Duodenal mucosa (tissue), 2 donors: ENCODE measurements at regions not wholly inside any gene's neighbourhood (a gene's known extent, or its start where the extent isn't known, plus 50 kb on each side); places are given as distances from the start of the nearest gene placed in this dataset.

Experiments used
- H3K27ac ChIP-seq: one replicate; pipeline ENCODE4 v1.7.0; 2013; ENCODE audit warnings: low read depth, low read length
- H3K27me3 ChIP-seq, 2 donors: one replicate each; pipeline ENCODE4 v1.7.0; 2013; ENCODE audit warnings: low read length in 2 of 2, control low read depth in 1 of 2; ENCODE audit not compliant: insufficient read depth in 2 of 2, control insufficient read depth in 1 of 2
- H3K36me3 ChIP-seq, 2 donors: one replicate each; pipeline ENCODE4 v1.7.0; 2013; ENCODE audit warnings: low read length in 2 of 2, control low read depth in 1 of 2; ENCODE audit not compliant: insufficient read depth in 2 of 2, control insufficient read depth in 1 of 2
- H3K4me1 ChIP-seq, 2 donors: one replicate each; pipeline ENCODE4 v1.7.0; 2013; ENCODE audit warnings: low read length in 2 of 2, control low read depth in 1 of 2; ENCODE audit not compliant: insufficient read depth in 2 of 2, control insufficient read depth in 1 of 2
- H3K4me3 ChIP-seq, 2 donors: one replicate each; pipeline ENCODE4 v1.7.0; 2013; ENCODE audit warnings: low read length in 2 of 2, low read depth in 1 of 2
- H3K9ac ChIP-seq, 2 donors: one replicate each; pipeline ENCODE4 v1.7.0; 2013; ENCODE audit warnings: low read length in 2 of 2, low read depth in 1 of 2
- H3K9me3 ChIP-seq, 2 donors: one replicate each; pipeline ENCODE4 v1.7.0; 2013; ENCODE audit warnings: low read length in 2 of 2, control low read depth in 1 of 2; ENCODE audit not compliant: control insufficient read depth in 1 of 2

DNA sequence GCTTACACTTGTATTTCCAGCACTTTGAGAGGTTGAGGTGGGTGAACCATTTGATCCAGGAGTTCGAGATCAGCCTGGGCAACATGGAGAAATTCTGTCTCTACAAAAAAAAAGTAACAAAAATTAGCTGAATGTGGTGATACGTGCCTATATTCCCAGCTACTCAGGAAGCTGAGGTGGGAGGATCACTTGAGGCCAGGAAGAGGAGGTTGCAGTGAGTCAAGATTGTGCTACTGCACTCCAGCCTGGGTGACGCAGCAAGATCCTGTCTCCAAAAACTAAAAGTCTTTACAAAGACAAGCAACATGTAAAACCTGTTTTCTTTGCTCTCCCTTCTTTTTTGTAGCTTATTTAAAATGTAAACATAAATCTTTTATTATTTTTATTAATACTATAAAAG is 1156.1 kb downstream of the FAT4 start:
- Histone ChIP-seq H3K36me3 (no peaks in the 10 kb centered on the region), H3K9ac (no peak overlapping the region), H3K4me1 (no peaks in the 10 kb centered on the region), H3K4me3 (no peak overlapping the region), H3K9me3 (peaks cover 1 to 3% of the 10 kb centered on the region in 2 donors), H3K27me3 (no peaks in the 10 kb centered on the region), H3K27ac (no peak overlapping the region)

DNA sequence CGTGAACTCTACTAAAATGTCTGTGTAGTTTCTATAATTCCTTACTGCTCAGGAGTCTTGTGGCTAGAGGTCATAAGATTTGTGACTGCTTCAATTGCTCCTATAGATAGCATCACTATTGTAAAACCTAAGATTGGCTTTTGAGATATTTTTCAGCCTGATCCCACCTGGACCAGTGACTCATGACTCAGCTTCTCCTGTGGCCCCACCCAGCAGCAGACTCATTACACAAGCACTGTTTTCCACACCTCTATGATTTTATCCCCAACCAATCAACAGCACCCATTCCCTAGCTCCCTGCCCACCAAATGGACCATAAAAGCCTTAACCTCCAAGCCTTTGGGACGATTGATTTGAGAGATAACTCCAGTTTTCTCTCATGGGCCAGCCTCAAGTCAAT is 1157.0 kb upstream of the INTU start:
- H3K36me3 ChIP-seq, result no peaks in the 10 kb centered on the region
- H3K27me3 ChIP-seq, result no peaks in the 10 kb centered on the region
- H3K27ac ChIP-seq, result no peak overlapping the region
- no peaks in the 10 kb centered on the region for H3K4me1 ChIP-seq
- H3K9ac ChIP-seq, result no peak overlapping the region
- H3K4me3 ChIP-seq, result no peak overlapping the region
- peaks cover 4 to 10% of the 10 kb centered on the region in 2 donors for H3K9me3 ChIP-seq

DNA sequence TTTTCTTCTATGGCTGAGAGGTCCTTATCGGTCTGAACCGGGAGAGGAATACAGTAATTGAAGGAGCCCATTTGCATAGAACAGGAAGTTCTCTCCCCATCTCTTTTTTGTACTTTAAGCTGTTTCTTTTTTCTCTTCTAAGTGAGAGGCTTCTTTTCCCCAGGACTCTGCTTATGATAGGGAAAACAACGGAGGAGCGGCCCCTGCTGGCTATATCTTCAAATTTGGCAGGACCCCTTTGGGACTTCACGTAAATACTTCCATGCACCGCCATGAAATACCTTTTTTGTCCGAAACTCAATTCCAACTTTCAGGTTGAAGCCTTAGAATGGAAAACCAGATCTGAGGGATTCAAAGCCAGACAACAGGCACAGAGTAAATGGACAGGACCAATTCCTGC is 1153.0 kb upstream of the INTU start:
- Histone ChIP-seq H3K9ac (no peak overlapping the region), H3K9me3 (peaks cover 4 to 10% of the 10 kb centered on the region in 2 donors), H3K27me3 (no peaks in the 10 kb centered on the region), H3K4me1 (no peaks in the 10 kb centered on the region), H3K27ac (no peak overlapping the region), H3K36me3 (no peaks in the 10 kb centered on the region), H3K4me3 (no peak overlapping the region)

GRCh38 chr4:126482311-126482710 is 1150.4 kb upstream of the INTU start:
- H3K27me3 ChIP-seq, result no peaks in the 10 kb centered on the region
- H3K9me3 ChIP-seq, result peaks cover under 1 to 4% of the 10 kb centered on the region in 2 donors

DNA sequence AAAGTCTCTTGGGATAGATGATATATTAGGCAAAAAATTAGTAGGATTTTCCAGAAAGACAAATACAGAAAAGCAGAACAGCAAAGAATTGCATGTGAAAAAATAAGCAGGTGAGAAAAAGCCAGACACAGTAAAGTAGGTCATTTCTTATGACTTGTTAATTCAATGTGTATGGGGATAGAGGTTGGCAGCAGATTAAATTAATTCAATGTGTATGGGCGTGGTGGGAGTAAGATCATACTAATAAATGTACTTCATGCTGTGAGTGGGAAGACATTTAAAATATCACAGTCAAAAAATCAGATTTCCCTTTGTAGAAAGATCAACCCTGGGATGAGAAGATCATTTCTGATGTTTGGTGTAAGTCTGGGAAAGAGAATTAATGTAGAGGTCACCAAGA is 1146.4 kb upstream of the INTU start:
- Histone ChIP-seq H3K4me1 (no peaks in the 10 kb centered on the region), H3K27me3 (no peaks in the 10 kb centered on the region), H3K27ac (no peak overlapping the region), H3K4me3 (no peak overlapping the region), H3K9ac (no peak overlapping the region), H3K36me3 (no peaks in the 10 kb centered on the region), H3K9me3 (peaks cover 0 to 2% of the 10 kb centered on the region in 2 donors)

More at GRCh38 chr4:126482311-126482710, 1150.4 kb upstream of the INTU start:
- Histone ChIP-seq H3K27ac (no peak overlapping the region), H3K4me3 (no peak overlapping the region), H3K9ac (no peak overlapping the region), H3K4me1 (no peaks in the 10 kb centered on the region), H3K36me3 (no peaks in the 10 kb centered on the region)

DNA sequence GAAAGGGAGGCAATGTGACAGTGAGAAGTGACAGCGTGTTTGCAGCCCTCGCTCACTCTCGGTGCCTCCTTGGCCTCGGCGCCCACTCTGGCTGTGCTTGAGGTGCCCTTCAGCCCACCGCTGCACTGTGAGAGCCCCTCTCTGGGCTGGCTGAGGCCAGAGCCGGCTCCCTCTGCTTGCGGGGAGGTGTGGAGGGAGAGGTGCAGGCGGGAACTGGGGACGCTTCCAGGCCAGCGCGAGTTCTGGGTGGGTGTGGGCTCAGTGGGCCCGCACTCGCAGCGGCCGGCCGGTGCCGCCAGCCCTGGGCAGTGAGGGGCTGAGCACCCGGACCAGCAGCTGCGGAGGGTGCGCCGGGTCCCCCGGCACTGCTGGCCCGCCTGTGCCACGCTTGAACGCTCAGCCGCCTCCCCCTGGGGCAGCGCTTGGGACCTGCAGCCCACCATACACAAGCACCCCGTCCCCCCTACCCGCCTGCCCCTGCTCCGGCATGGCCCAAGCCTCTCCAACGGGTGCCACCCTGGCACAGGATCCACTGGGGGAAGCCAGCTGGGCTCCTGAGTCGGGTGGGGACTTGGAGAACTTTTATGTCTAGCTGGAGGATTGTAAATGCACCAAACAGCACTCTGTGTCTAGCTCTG is 1142.8 kb upstream of the INTU start:
- Histone ChIP-seq H3K4me3 (no peak overlapping the region), H3K4me1 (no peaks in the 10 kb centered on the region), H3K36me3 (no peaks in the 10 kb centered on the region), H3K9me3 (peaks cover 0 to 2% of the 10 kb centered on the region in 2 donors), H3K9ac (no peak overlapping the region), H3K27me3 (no peaks in the 10 kb centered on the region), H3K27ac (no peak overlapping the region)

DNA sequence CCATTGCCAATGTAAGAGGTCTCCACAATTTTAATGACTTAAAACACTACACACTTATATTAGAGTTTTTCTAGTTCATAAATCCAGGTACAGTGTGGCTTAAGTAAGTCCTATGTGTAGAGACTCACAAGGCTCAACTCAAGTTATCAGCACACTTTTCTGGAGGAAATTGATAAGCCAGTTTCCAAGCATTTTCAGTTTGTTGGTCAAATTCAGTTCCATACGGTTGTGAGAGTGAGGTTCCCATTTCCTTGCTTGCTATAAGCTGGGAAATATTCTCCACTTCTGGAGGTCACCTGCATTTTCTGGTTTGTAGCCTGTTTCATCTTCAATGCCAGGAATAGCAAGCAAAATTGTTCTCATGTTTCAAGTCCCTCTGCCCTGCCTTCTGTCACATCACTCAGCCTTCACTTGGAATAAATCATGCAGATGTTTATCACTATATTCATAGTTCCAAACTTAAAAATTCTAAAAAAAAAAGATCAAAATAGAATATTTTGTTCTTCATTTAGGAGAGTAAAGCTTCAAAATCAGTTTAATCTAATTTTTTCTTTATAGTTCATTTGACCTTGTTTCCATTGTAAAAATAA is 1137.5 kb upstream of the INTU start:
- H3K9me3 ChIP-seq, result no peaks in the 10 kb centered on the region
- H3K9ac ChIP-seq, result no peak overlapping the region
- H3K4me1 ChIP-seq, result no peaks in the 10 kb centered on the region

GRCh38 chr4:126512979-126513378 is 1119.8 kb upstream of the INTU start:
- H3K36me3 ChIP-seq, result no peaks in the 10 kb centered on the region
- H3K27me3 ChIP-seq, result no peaks in the 10 kb centered on the region
- H3K4me3 ChIP-seq, result no peak overlapping the region
- no peak overlapping the region for H3K27ac ChIP-seq
- no peaks in the 10 kb centered on the region for H3K4me1 ChIP-seq
- no peak overlapping the region for H3K9ac ChIP-seq
- no peaks in the 10 kb centered on the region for H3K9me3 ChIP-seq

More for the DNA sequence above, 1137.5 kb upstream of the INTU start:
- Histone ChIP-seq H3K27me3 (no peaks in the 10 kb centered on the region), H3K27ac (no peak overlapping the region), H3K36me3 (no peaks in the 10 kb centered on the region), H3K4me3 (no peak overlapping the region)

DNA sequence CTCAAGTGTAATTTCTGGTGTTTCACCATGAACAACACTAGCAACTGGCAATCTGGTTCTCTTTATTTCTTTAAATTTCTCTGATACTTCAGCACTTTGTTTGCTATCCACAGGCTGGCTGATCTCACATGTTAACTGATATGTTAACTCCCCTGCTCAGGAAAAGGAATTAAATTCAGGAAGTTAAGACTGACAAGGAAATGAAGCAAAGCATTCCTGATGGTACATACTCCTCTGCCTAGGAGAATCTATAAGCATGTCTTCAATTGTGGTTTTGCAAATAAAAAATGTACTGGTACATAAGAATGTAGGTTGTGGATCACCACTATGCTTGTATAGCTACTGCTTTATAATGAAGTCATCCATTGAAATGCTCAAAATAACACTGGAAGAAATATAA is 1119.2 kb upstream of the INTU start:
- H3K4me3 ChIP-seq, result no peak overlapping the region
- H3K27me3 ChIP-seq, result no peaks in the 10 kb centered on the region
- no peaks in the 10 kb centered on the region for H3K9me3 ChIP-seq
- H3K36me3 ChIP-seq, result no peaks in the 10 kb centered on the region
- no peaks in the 10 kb centered on the region for H3K4me1 ChIP-seq
- no peak overlapping the region for H3K27ac ChIP-seq
- no peak overlapping the region for H3K9ac ChIP-seq

GRCh38 chr4:126520731-126521130 is 1112.0 kb upstream of the INTU start:
- no peaks in the 10 kb centered on the region for H3K27me3 ChIP-seq
- H3K9ac ChIP-seq, result no peak overlapping the region
- H3K36me3 ChIP-seq, result no peaks in the 10 kb centered on the region
- H3K4me1 ChIP-seq, result no peaks in the 10 kb centered on the region
- no peak overlapping the region for H3K4me3 ChIP-seq
- no peak overlapping the region for H3K27ac ChIP-seq
- H3K9me3 ChIP-seq, result peaks cover under 1 to 2% of the 10 kb centered on the region in 2 donors
